WTC11 (cell line): ENCODE measurements at regions not wholly inside any gene's neighbourhood (a gene's known extent, or its start where the extent isn't known, plus 50 kb on each side); places are given as distances from the start of the nearest gene placed in this dataset.

ENCODE experiments used
- ATF1 ChIP-seq: sonication (generic); formaldehyde crosslinking; IDR thresholded peaks from 2 replicates; pipeline ENCODE4 v1.8.1; 2023; ENCODE audit warnings: mild to moderate bottlenecking, moderate library complexity, missing genetic modification reagents
- CTCF ChIP-seq: fragments of 200-600 bp; IDR thresholded peaks from 2 replicates; pipeline ENCODE4 v1.8.0; 2022; ENCODE audit warnings: antibody characterized with exemption
- GABPB1 ChIP-seq: sonication (generic); formaldehyde crosslinking; IDR thresholded peaks from 2 replicates; pipeline ENCODE4 v1.8.1; 2023; ENCODE audit warnings: mild to moderate bottlenecking, missing genetic modification reagents
- ZBTB21 ChIP-seq: sonication (generic); formaldehyde crosslinking; IDR thresholded peaks from 2 replicates; pipeline ENCODE4 v1.8.1; 2023; ENCODE audit warnings: mild to moderate bottlenecking, missing genetic modification reagents, borderline replicate concordance
- ZNF138 ChIP-seq: sonication (generic); formaldehyde crosslinking; conservative IDR thresholded peaks from 2 replicates; pipeline ENCODE4 v1.8.1; 2022; ENCODE audit warnings: mild to moderate bottlenecking, moderate library complexity, missing genetic modification reagents
- ZNF416 ChIP-seq: fragments of 250-450 bp; sonication (Bioruptor Pico); IDR thresholded peaks from 2 replicates; pipeline ENCODE4 v1.9.0; 2021; ENCODE audit warnings: mild to moderate bottlenecking, inconsistent platforms
- ZNF532 ChIP-seq: fragments of 250-450 bp; sonication (Bioruptor Pico); IDR thresholded peaks from 2 replicates; pipeline ENCODE4 v1.9.0; 2021; ENCODE audit warnings: mild to moderate bottlenecking, borderline replicate concordance

GRCh38 chr18:42520138-42520537 lies 565.1 kb downstream of the PIK3C3 start:
- no peak for TF ChIP-seq ZBTB21
- no peak for TF ChIP-seq CTCF
- TF ChIP-seq ZNF532 (CRISPR knock-in tag), result no peak
- TF ChIP-seq GABPB1 (CRISPR knock-in tag), result no peak
- TF ChIP-seq ZNF138 (CRISPR knock-in tag), result no peak
- TF ChIP-seq ATF1, result no peak
- no peak for TF ChIP-seq ZNF416 (CRISPR knock-in tag)
